ENCODE measurements at regions not wholly inside any gene's neighbourhood (a gene's known extent, or its start where the extent isn't known, plus 50 kb on each side); places are given as distances from the start of the nearest gene placed in this dataset.

DNA sequence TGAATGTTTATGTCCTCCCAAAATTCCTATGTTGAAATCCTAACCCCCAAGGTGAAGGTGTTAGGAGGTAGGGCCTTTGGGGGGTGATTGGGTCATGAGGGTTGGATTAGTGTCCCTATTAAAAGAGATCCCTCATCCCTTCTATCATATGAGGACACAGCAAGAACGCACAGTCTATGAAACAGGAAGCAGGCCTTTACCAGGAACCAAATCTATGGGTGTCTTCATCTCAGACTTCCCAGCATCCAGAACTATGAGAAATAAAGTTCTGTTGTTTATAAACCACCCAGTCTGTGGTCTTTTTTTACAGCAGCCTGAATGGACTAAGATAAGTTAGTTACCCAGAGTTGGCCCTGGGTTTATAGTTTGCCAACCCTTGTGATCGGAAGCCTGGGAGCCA, 153.1 kb downstream of the INO80D start:
- TF ChIP-seq, protein P1, sequence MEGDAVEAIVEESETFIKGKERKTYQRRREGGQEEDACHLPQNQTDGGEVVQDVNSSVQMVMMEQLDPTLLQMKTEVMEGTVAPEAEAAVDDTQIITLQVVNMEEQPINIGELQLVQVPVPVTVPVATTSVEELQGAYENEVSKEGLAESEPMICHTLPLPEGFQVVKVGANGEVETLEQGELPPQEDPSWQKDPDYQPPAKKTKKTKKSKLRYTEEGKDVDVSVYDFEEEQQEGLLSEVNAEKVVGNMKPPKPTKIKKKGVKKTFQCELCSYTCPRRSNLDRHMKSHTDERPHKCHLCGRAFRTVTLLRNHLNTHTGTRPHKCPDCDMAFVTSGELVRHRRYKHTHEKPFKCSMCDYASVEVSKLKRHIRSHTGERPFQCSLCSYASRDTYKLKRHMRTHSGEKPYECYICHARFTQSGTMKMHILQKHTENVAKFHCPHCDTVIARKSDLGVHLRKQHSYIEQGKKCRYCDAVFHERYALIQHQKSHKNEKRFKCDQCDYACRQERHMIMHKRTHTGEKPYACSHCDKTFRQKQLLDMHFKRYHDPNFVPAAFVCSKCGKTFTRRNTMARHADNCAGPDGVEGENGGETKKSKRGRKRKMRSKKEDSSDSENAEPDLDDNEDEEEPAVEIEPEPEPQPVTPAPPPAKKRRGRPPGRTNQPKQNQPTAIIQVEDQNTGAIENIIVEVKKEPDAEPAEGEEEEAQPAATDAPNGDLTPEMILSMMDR (optimal IDR thresholded peaks at IDR 0.05 in 1 of 3, IDR thresholded peaks at IDR 0.05 in 1 of 3, conservative IDR thresholded peaks at IDR 0.05 in 1 of 3; ENCODE audit: extremely low read depth in 1 of 3, insufficient read depth in 2 of 3, low read length in 3 of 3): no peak
- no peak for TF ChIP-seq EZH2 (IDR thresholded peaks at IDR 0.05; ENCODE audit: low read length)

Measured in keratinocyte (primary cell).